ENCODE measurements at regions not wholly inside any gene's neighbourhood (a gene's known extent, or its start where the extent isn't known, plus 50 kb on each side); places are given as distances from the start of the nearest gene placed in this dataset.
"Not testable (repeated sequence)": the region's sequence is repeated elsewhere in the genome, so short reads cannot be mapped to it uniquely, and the experiment has no call there.

DNA sequence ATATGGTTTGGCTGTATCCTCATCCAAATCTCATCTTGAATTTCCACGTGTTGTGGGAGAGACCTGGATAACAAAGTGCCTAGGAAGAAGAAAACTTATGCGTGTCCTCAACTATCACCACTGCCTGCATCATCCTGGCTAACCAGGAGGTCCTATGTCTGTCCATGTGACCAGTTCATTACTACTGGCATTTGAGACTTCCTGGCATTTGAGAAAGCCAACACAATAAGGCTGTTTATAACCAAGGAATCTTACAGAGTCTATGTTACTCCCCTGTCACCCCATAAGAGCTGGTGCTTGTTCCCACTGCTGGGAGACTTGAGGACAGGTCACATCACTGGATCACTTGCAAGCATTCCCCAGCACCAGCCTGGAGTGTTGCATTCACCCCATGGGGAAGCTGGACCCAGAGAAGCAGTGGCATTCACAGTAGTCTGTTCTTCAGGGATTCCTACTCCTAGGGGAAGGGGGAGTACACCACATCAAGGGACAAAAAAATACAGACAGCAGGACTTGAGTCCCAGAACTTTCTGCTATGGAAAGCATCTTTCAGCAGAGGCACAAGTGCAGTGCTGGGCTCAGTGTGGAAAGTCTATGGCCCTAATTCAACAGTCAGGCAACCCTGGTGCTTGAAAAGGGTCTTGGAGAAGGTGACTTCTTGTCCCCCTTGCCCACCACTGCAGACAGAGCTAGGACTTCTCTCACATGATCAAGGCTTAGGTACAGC is 717.1 kb downstream of the SEMA5A start:
- DNase-seq: no peak

GRCh38 chr5:8829323-8830029 is 716.4 kb downstream of the SEMA5A start:
- no peak for DNase-seq

- no peak for DNase-seq
Observed at GRCh38 chr5:8831251-8831650, 714.6 kb downstream of the SEMA5A start.

- DNase-seq: no peak
Observed at GRCh38 chr5:8831854-8832253, 714.0 kb downstream of the SEMA5A start.

- no peak for DNase-seq
Observed at GRCh38 chr5:8839361-8840055, 706.4 kb downstream of the SEMA5A start.

- DNase-seq: no peak
Observed at GRCh38 chr5:8840237-8840636, 705.6 kb downstream of the SEMA5A start.

DNA sequence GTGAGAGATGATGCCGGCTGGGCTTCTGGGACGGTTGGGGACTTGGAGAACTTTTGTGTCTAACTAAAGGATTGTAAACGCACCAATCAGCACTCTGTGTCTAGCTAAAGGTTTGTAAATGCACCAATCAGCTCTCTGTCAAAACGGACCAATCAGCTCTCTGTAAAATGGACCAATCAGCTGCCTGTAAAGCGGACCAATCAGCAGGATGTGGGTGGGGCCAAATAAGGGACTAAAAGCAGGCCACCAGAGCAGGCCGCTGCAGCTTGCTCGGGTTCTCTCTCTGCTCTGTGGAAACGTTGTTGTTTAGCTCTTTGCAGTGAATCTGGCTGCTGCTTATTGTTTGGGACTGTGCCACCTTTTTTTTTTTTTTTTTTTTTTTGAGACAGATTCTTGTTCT is 705.1 kb downstream of the SEMA5A start:
- not testable (repeated sequence) for DNase-seq

- DNase-seq: no peak
Observed at GRCh38 chr5:8842971-8843551, 702.8 kb downstream of the SEMA5A start.

DNA sequence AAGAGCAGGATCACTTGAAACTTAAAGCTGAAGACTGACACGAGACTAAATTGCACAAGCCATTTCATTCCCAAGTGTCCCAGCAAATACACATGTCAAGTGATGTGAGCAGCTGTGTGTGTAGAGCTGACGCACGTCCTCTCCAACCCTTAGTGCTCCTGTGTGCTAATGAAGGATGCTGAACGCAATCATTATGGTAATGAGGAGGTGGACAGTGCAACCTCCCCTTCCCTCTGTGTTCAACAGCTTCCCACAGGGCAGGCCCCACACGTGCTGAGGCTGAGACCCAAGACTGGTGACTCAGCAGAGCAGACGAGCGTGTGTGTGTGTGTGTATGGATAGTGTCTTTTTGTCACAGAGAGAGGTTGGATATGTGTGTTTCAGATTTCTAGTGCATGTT is 702.1 kb downstream of the SEMA5A start:
- no peak for DNase-seq

DNA sequence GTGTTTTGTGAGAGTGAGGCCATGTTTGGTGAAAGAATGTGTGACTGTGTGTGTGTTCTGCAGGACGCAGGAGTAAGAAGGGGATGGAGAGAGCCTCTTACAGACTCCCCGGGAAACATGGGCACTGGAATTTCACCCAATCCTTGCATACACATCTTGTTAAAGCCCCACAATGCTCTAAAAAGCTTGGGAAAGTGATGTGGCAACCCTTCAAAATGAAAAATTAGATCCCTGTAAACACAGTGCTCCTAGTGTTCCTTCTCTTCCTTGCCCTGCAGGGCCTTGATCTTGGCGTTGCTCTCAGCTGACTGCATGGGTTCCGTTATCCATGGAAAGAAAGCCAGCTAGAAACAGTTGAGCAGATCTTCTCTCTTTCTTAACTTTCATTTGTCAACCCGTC is 701.7 kb downstream of the SEMA5A start:
- DNase-seq: no peak

- no peak for DNase-seq
Observed at GRCh38 chr5:8844847-8845246, 701.0 kb downstream of the SEMA5A start.

DNA sequence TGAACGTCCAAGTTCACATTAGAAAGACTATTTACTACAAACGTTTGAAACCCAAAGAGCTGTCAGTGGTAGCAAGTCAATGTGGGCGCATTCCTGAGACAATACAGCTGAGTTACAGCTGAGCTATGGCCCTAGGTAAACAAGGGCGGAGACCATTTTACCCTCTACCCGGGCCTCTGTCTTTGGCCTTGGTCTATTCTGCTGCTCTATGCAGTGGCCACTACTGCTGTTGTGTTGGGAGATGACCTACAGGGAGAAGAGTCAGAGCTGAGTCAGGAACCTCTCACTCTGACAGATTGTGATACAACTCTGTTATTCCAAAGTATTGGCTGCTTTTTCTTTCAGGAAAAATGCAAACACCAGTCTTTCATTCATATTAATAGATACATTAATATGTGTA is 700.6 kb downstream of the SEMA5A start:
- DNase-seq: no peak

- DNase-seq: no peak
Observed at GRCh38 chr5:8848366-8848765, 697.5 kb downstream of the SEMA5A start.

GRCh38 chr5:8848997-8849594 is 696.8 kb downstream of the SEMA5A start:
- no peak for DNase-seq

DNA sequence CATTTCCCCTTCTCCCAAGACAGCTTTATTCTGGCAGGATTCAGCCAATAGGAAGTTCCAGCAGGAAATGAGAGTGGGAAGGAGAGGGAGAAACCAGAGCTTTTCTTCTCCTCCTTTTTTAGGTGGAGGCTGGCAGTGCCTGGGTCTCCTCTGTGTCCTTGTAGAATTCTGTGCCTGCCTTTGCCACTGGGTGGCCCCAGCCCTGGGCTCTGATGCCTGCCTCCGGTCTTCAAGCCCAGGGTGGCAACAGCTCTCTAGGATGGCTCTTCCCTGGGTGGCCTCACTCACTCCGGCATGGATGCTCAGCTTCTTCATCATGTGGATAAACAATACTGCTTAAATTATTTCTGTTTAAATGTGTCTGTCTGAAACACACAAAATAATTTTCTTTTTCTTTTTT is 694.8 kb downstream of the SEMA5A start:
- no peak for DNase-seq

DNA sequence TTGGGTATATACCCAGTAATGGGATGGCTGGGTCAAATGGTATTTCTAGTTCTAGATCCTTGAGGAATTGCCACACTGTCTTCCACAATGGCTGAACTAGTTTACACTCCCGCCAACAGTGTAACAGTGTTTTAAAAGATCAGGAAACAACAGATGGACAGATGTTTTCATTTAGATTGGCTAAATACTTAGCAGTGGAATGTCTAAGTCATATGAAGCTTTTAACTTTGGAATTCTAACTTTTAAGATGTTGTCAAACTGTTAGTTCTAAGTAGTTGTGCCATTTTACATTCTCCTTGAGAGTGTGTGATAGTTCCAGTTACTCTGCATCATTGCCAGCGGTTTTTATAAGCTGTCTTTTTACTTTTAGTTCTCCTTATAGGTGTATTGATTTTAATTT is 688.8 kb downstream of the SEMA5A start:
- no peak for DNase-seq

GRCh38 chr5:8861764-8862163 is 684.1 kb downstream of the SEMA5A start:
- no peak for DNase-seq

DNA sequence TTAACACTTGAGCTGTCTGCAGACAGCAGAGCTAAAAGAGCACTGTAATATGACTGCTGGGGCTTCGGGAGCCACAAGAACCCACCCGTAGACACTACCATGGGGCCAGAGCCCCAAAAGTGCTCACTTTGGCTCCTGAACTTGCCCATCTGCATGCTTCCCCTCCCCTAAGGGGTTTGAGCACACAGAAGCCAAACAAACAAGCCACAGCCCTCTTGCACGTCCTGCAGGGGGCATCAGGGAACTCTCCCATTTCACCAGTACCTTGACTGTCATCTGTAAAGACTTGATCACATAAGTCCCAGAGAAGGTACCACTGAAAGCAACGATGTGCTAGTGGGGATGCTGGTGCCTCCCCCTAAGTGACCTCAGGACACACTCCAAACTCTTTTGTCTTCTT is 681.8 kb downstream of the SEMA5A start:
- DNase-seq: no peak

GRCh38 chr5:8865266-8865665 is 680.6 kb downstream of the SEMA5A start:
- DNase-seq: no peak

DNA sequence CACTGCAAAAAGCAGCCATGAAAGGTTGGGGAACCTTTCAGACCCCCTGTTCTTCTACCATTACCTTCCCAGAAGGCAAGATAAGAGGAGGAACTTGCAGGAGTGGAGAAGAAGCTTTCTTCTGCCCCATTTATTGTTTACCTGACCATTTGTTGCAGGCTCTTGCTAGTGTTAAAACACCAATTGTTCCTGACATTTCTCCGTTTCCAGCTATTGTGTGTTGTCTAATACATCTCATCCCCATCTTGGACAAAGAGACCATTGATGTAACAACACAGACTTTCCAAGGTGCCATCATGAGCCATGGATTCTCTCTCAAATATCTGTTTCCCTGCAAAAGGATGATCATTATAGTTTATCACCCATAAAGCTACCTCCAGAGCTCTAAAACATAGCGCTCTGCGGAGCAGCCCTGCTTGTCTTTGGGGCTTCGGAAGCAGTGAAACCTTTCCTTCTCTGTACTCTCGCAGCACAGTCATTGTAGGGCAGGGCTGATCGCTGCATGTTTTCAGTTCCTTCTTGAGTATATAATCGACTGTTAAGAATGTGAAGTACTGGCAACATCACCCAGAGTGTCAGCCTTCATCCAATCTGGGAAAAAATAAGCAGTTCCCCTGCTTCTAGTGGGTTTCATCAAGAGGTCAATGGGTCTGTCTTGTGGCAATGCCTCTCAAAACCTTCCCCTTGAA is 680.0 kb downstream of the SEMA5A start:
- DNase-seq: no peak

- no peak for DNase-seq
Observed at GRCh38 chr5:8868283-8868682, 677.6 kb downstream of the SEMA5A start.

GRCh38 chr5:8869932-8870331 is 675.9 kb downstream of the SEMA5A start:
- no peak for DNase-seq

Measured in stimulated activated CD4-positive, alpha-beta T cell treated with anti-CD3 and anti-CD28 coated beads, Interleukin-4, amount 100 ng/mL, for 1 hour (primary cell).